NOMO-1 treated with dmso at 0.1 percent for 144 hours (cell line): ENCODE measurements at regions not wholly inside any gene's neighbourhood (a gene's known extent, or its start where the extent isn't known, plus 50 kb on each side); places are given as distances from the start of the nearest gene placed in this dataset.
"Not testable (repeated sequence)": the region's sequence is repeated elsewhere in the genome, so short reads cannot be mapped to it uniquely, and the experiment has no call there.

Experiments used
- DNase-seq: peaks from one replicate; lab custom pipeline; 2025; ENCODE audit not compliant: unreplicated experiment; lab: John Stamatoyannopoulos, UW

- DNase-seq, result no peak
These were observed 117.3 kb upstream of the PKN2 start for GRCh38 chr1:88566615-88567387.

DNA sequence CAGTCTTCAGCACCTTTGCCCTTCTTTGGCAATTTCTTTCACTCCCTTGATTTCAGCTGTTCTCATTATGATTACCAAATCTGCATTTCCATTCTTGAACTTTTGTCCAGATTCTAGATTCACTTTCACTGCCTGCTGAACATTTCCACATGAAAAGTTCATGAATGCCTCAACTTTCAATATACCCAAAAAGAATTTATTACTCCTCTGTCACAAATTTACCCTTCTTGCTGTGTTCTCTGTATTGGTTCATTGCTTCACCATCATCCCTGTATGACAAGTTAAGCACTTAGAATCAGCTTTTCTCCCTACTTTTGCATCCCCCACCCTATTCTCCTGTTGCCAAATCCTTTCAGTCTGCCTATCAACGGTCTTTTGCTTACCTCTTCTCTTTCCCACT, 112.6 kb upstream of the PKN2 start:
- DNase-seq, result no peak

- DNase-seq, result no peak
These were observed 104.5 kb upstream of the PKN2 start for GRCh38 chr1:88579598-88579997.

DNA sequence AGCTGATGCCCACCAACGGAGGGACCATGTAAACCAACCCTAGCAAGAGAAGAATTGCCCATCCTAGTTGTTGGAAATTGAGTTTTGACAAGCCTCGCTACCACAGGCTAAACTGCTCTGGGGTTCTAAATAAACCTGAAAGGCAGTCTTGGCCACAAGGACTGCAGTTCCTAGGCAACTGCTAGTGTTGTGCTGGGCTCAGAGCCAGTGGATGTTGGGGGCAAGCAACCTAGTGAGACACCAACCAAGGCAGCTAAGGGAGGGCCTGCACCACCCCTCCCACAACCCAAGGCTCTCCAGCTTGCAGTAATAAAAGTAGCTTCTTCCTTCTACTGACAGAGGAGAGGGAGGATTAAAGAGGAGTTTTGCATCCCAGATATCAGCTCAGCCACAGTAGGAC, 102.4 kb upstream of the PKN2 start:
- no peak for DNase-seq

DNA sequence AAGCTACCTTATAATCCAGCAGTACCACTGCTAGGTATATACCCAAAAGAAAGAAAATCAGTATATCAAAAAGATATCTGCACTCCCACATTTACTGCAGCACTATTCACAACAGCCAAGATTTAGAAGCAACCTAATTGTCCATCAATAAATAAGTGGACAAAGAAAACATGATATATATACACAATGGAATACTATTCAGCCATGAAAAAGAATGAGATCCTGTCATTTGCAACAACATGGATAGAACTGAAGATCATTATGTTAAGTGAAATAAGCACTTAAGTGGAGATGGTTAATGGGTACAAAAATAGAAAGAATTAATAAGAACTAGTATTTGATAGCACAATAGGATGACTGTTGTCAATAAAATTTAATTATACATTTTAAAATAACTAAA, 90.7 kb upstream of the PKN2 start:
- no peak for DNase-seq

DNA sequence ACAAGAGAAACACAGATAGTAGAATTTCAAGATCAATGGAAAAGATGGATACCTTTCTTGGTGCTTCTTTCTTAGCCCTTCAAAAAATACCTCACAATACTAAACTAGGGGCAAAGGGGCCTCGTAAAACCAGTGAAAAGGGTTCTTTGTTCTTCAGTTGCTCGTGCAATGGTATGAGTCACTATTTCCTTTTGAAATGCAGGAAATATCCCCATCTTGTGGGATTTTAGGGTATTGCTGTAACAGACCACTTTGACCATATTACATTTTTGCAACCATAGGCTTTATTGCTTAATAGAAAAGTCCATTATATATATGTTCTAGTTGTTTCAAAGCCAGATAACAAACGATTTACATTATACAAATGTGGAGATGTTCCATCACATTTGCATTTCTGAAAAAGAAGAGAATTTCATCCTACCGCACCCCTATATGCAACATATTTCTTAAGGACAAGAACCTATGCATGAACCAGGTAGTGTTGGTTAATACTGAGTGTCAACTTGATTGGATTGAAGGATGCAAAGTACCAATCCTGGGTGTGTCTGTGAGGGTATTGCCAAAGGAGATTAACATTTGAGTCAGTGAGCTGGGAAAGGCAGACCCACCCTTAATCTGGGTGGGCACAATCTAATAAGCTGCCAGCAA, 88.6 kb upstream of the PKN2 start:
- peak; percentile 7 for DNase-seq

GRCh38 chr1:88597973-88598372, 86.1 kb upstream of the PKN2 start:
- not testable (repeated sequence) for DNase-seq

DNA sequence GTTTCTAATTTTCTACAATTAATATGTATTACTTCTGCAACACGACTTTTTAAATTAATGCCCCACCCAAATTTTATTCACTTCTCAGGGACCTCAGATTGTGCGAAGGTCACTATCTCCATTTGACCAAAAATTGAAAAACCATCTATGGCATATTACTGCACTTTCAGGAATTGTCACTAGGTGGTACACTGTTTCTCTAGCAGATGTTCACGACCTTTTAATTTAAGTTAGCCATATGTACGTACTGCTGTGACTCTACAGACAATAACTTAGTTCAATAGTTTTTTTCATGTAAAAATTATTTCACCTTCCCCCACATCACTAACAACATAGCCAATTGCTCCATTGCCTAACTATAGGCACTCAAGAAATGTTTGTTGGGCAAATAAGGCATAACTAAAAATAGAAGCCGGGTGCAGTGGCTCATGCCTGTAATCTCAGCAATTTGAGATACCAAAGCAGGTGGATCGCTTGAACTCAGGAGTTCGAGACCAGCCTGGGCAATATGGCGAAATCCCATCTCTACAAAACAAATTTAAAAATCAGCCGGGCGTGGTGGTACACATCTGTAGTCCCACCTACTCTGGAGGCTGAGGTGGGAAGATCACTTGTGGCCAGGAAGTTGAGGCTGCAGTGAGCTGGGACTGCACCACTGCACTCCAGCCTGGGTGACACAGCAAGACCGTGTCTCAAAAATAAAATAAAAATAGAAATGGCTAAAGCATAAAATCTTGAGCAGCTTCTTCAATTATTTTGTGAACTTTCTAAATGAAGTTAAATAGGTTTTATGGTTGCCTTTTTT, 75.7 kb upstream of the PKN2 start:
- peak; percentile 3 for DNase-seq

GRCh38 chr1:88609051-88609450, 75.0 kb upstream of the PKN2 start:
- no peak for DNase-seq

GRCh38 chr1:88610687-88611086, 73.4 kb upstream of the PKN2 start:
- DNase-seq, result no peak

DNA sequence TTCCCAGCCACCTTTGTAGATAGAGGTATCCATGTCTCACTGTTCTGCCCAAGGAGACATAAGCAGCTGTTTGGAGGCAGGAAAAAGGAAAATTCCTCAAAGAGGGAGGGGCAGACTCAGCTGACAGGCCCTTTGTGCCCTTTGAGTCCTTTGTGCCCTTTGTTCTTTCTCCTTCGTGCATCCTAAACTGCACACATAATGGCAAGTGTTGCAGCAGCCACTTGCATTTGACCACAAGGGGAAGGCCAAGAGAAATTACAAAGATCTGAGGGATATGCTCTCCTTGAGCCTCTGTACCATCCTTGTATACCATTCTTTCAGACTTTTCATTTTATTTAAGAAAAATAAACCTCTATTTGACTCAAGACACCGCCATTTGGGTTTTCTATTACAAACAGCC, 71.8 kb upstream of the PKN2 start:
- DNase-seq, result no peak

DNA sequence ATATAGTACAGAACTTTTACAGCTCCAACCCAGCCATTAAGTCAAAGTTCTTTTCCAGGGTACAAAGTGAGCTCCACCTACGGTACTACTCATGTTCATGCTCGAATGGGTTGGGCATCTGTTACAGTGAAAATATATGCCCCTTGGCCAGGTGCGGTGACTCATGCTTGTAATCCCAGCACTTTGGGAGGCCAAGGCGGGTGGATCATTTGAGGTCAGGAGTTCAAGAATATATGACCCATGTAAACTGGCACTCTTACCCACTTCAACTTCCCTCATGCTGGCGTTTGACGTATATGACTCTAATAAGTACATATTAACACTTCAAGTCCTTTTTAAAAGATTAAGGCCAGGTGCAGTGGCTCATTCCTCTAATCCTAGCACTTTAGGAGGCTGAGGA, 71.3 kb upstream of the PKN2 start:
- DNase-seq, result no peak

- no peak for DNase-seq
These were observed 65.7 kb upstream of the PKN2 start for GRCh38 chr1:88618331-88618730.

DNA sequence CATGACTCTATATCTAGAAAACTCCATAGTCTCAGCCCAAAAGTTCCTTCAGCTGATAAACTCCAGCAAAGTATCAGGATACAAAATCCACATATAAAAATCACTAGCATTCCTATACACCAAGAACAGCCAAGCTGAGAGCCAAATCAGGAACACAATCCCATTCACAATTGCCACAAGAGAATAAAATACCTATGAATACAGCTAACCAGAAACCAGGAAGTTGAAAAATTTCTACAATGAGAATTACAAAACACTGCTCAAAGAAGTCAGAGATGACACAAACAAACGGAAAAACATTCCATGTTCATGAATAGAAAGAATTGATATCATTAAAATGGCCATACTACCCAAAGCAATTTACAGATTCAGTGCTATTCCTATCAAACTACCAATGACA, 61.0 kb upstream of the PKN2 start:
- not testable (repeated sequence) for DNase-seq
